ENCODE measurements at regions not wholly inside any gene's neighbourhood (a gene's known extent, or its start where the extent isn't known, plus 50 kb on each side); places are given as distances from the start of the nearest gene placed in this dataset.
"Not testable (repeated sequence)": the region's sequence is repeated elsewhere in the genome, so short reads cannot be mapped to it uniquely, and the experiment has no call there.

- no peak overlapping the region for H3K4me3 ChIP-seq (ENCODE audit: low read depth, low read length)
- TF ChIP-seq, protein P1, sequence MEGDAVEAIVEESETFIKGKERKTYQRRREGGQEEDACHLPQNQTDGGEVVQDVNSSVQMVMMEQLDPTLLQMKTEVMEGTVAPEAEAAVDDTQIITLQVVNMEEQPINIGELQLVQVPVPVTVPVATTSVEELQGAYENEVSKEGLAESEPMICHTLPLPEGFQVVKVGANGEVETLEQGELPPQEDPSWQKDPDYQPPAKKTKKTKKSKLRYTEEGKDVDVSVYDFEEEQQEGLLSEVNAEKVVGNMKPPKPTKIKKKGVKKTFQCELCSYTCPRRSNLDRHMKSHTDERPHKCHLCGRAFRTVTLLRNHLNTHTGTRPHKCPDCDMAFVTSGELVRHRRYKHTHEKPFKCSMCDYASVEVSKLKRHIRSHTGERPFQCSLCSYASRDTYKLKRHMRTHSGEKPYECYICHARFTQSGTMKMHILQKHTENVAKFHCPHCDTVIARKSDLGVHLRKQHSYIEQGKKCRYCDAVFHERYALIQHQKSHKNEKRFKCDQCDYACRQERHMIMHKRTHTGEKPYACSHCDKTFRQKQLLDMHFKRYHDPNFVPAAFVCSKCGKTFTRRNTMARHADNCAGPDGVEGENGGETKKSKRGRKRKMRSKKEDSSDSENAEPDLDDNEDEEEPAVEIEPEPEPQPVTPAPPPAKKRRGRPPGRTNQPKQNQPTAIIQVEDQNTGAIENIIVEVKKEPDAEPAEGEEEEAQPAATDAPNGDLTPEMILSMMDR (IDR thresholded peaks at IDR 0.05; ENCODE audit: borderline replicate concordance, insufficient read depth, low read depth, low read length): no peak
Measured at GRCh38 chr3:71931922-71932321, 147.0 kb upstream of the PROK2 start.

DNA sequence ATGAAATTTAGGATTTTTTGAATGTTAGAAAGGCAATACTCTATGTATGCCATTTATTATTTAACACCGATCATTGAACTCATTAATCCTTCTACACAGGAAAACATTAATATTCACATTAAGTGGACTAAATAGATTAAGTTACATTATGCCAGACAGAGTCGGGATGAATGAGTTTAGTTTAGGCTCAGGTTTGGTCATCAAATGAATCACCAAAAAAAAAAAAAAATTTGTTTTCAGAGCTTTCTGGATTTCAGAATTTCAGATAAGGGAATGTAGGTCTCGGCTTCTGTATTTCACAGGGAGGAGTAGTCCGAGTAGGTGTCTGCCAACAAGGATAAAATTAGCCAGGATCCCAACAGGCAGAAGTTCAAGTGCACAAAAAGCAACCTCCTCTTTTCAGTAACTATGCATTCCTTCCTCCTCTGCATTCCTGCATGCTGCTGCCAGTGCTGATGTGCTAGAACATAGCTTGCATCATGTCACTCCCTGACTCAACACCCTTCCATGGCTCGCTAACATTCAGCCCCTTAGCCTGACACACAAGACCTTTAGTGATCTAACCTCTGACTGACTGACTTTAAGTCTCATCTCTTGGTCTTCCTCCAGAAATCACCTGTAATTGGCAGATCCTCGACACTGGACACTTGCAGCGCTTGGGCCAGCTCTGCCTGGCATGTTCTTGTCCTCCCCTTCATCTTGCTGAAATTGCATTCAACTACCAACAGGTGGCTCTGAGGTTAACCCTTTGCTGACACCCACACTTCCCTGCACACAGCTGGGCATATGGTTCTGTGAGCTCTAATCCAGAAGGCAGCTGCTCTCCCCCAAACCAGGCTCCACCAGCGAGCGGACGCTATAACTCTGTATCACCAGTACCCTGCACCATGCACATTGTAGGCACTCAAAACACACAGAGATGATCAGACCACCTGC, 145.4 kb upstream of the PROK2 start:
- TF ChIP-seq, protein P1 (IDR thresholded peaks at IDR 0.05; ENCODE audit: borderline replicate concordance, insufficient read depth, low read depth, low read length): peak; percentile 57; the same call in 1 of the 2 replicates
- no peak overlapping the region for H3K4me3 ChIP-seq (ENCODE audit: low read depth, low read length)

GRCh38 chr3:71928212-71928611, 143.3 kb upstream of the PROK2 start:
- TF ChIP-seq, protein P1 (IDR thresholded peaks at IDR 0.05; ENCODE audit: borderline replicate concordance, insufficient read depth, low read depth, low read length): no peak
- no peak overlapping the region for H3K4me3 ChIP-seq (ENCODE audit: low read depth, low read length)

- TF ChIP-seq, protein P1 (IDR thresholded peaks at IDR 0.05; ENCODE audit: borderline replicate concordance, insufficient read depth, low read depth, low read length): no peak
- H3K4me3 ChIP-seq (ENCODE audit: low read depth, low read length): no peak overlapping the region
Measured at GRCh38 chr3:71927505-71928066, 142.6 kb upstream of the PROK2 start.

DNA sequence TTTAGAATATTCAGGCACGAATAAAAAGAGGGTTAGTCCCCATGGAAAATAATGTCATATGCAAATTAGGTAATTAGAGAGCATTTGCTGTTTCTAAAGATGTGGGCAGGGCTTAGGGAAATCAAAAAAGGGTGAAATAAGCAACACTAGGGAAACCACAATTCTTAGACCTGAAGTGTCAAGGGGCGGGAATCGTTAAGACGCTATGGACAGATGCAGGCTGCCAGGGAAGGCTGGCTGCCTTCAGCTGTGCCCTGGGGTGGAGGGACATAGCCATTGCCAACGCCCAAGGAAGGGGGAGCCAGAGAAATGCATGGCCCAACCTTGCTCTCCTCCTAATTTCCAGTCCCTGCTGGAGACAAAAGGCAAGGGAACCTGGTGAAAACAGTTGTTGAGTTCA, 141.7 kb upstream of the PROK2 start:
- no peak overlapping the region for H3K4me3 ChIP-seq (ENCODE audit: low read depth, low read length)
- TF ChIP-seq, protein P1 (IDR thresholded peaks at IDR 0.05; ENCODE audit: borderline replicate concordance, insufficient read depth, low read depth, low read length): no peak

DNA sequence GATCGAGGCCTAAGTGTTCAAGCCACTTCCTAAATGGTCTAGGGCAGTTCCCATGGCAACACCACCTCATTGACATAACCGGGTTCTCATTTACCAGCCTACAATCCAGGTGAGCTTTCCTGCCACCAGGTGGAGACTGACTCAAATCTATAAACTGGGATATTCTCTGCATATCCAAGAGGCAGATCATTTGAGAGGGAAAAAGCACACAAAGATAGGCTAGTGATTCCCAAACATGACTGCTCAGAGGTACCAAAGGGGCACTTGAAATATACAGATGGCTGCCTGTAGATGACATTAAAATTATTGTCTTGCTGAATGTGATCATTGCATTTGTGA, 141.3 kb upstream of the PROK2 start:
- TF ChIP-seq, protein P1 (IDR thresholded peaks at IDR 0.05; ENCODE audit: borderline replicate concordance, insufficient read depth, low read depth, low read length): peak; percentile 49; the same call in 1 of the 2 replicates
- H3K4me3 ChIP-seq (ENCODE audit: low read depth, low read length): no peak overlapping the region

DNA sequence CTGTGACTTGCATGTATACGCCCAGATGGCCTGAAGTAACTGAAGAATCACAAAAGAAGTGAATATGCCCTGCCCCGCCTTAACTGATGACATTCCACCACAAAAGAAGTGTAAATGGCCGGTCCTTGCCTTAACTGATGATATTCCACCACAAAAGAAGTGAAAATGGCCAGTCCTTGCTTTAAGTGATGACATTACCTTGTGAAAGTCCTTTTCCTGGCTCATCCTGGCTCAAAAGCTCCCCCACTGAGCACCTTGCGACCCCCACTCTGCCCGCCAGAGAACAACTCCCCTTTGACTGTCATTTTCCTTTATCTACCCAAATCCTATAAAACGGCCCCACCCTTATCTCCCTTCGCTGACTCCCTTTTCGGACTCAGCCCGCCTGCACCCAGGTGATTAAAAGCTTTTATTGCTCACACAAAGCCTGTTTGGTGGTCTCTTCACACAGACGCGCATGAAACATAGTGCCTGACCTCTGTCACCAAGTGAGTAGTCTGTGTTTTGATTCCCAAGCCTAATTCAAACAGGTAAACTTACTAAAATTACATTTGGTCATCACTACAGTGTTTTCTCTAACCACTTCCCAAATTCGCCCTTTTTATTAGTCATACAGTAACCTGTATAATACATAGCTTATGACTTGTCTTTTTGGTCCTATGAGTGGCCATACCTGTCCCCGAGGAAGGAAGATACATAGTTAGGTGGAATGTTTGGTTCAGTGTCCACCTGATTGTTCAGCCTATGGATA, 140.7 kb upstream of the PROK2 start:
- H3K4me3 ChIP-seq (ENCODE audit: low read depth, low read length): not testable (repeated sequence)

Measured in GM12875 (cell line).